Loucy (cell line): ENCODE measurements at regions not wholly inside any gene's neighbourhood (a gene's known extent, or its start where the extent isn't known, plus 50 kb on each side); places are given as distances from the start of the nearest gene placed in this dataset.

Experiments
- H2AFZ ChIP-seq: fragments of 200-600 bp; sonication (generic); 2 replicates; pipeline ENCODE4 v1.6.0; 2016; ENCODE audit warnings: antibody characterized with exemption, mild to moderate bottlenecking, low read length, moderate library complexity
- H3F3A ChIP-seq: fragments of 200-600 bp; 2 replicates; pipeline ENCODE4 v1.6.0; 2016; ENCODE audit warnings: antibody characterized with exemption, low read depth, mild to moderate bottlenecking
- H3K27me3 ChIP-seq: fragments of 200-600 bp; sonication (generic); 2 replicates; pipeline ENCODE4 v1.6.1; 2014; ENCODE audit warnings: low read length, mild to moderate bottlenecking; ENCODE audit not compliant: insufficient read depth, poor library complexity, severe bottlenecking
- H3K36me3 ChIP-seq: fragments of 200-600 bp; sonication (generic); 2 replicates; pipeline ENCODE4 v1.6.1; 2016; ENCODE audit warnings: low read length; ENCODE audit not compliant: insufficient read depth
- H3K4me1 ChIP-seq: fragments of 200-600 bp; sonication (generic); 2 replicates; pipeline ENCODE4 v1.5.1; 2014; ENCODE audit warnings: low read length, mild to moderate bottlenecking; ENCODE audit not compliant: insufficient read depth, poor library complexity, severe bottlenecking
- H3K4me2 ChIP-seq: fragments of 200-600 bp; sonication (generic); 2 replicates; pipeline ENCODE4 v1.6.0; 2014; ENCODE audit warnings: antibody characterized with exemption, low read length, low read depth, mild to moderate bottlenecking; ENCODE audit not compliant: poor library complexity, severe bottlenecking
- H3K4me3 ChIP-seq: fragments of 200-600 bp; sonication (generic); 2 replicates; pipeline ENCODE4 v1.5.1; 2014; ENCODE audit warnings: low read length, mild to moderate bottlenecking, mixed read lengths; ENCODE audit not compliant: poor library complexity, severe bottlenecking
- H3K79me2 ChIP-seq: fragments of 200-600 bp; sonication (generic); 2 replicates; pipeline ENCODE4 v1.6.1; 2014; ENCODE audit warnings: low read length; ENCODE audit not compliant: insufficient read depth
- H3K9ac ChIP-seq: fragments of 200-600 bp; sonication (generic); 2 replicates; pipeline ENCODE4 v1.6.0; 2014; ENCODE audit warnings: mild to moderate bottlenecking, low read depth, low read length, moderate library complexity; ENCODE audit not compliant: poor library complexity, severe bottlenecking
- H3K9me2 ChIP-seq: fragments of 200-600 bp; sonication (generic); replicated peaks from 2 replicates; pipeline ENCODE4 v1.6.1; 2016; ENCODE audit warnings: low read depth, low read length, mixed read lengths
- H3K9me3 ChIP-seq: fragments of 200-600 bp; sonication (generic); 2 replicates; pipeline ENCODE4 v1.6.1; 2014; ENCODE audit warnings: mild to moderate bottlenecking, antibody characterized with exemption, low read length, low read depth; ENCODE audit not compliant: insufficient read depth
- H4K20me1 ChIP-seq: fragments of 200-600 bp; sonication (generic); 2 replicates; pipeline ENCODE4 v1.6.0; 2014; ENCODE audit warnings: antibody characterized with exemption, low read length, mild to moderate bottlenecking; ENCODE audit not compliant: insufficient read depth, poor library complexity, severe bottlenecking
- CTCF ChIP-seq: fragments of 200-600 bp; sonication (generic); conservative IDR thresholded peaks from 2 replicates; pipeline ENCODE4 v1.5.1; 2014; ENCODE audit warnings: mild to moderate bottlenecking, antibody characterized with exemption, low read length
- EZH2phosphoT487 ChIP-seq: fragments of 200-600 bp; IDR thresholded peaks from 2 replicates; pipeline ENCODE4 v1.6.1; 2018; ENCODE audit warnings: antibody characterized with exemption, mild to moderate bottlenecking, moderate library complexity, borderline replicate concordance

GRCh38 chr1:117702654-117703053, 96.8 kb downstream of the TENT5C start:
- Histone ChIP-seq H3K27me3 (no peaks in the 10 kb centered on the region), H3K79me2 (no peaks in the 10 kb centered on the region), H2AFZ (no peak overlapping the region), H3K4me3 (no peak overlapping the region), H4K20me1 (no peaks in the 10 kb centered on the region), H3K4me1 (peaks cover 4% of the 10 kb centered on the region), H3F3A (no peaks in the 10 kb centered on the region), H3K9me3 (no peaks in the 10 kb centered on the region), H3K9ac (no peak overlapping the region), H3K4me2 (no peak overlapping the region), H3K9me2 (no peaks in the 10 kb centered on the region), H3K36me3 (no peaks in the 10 kb centered on the region)
- TF ChIP-seq EZH2phosphoT487 (no peak), CTCF (no peak)

GRCh38 chr1:117707371-117707770, 101.5 kb downstream of the TENT5C start:
- no peak overlapping the region for H3K4me3 ChIP-seq
- H3K9ac ChIP-seq: no peak overlapping the region
- no peaks in the 10 kb centered on the region for H3K27me3 ChIP-seq
- no peak overlapping the region for H2AFZ ChIP-seq
- peaks cover 4% of the 10 kb centered on the region for H3K4me1 ChIP-seq
- TF ChIP-seq CTCF (no peak), EZH2phosphoT487 (no peak)
- H4K20me1 ChIP-seq: no peaks in the 10 kb centered on the region
- H3K36me3 ChIP-seq: no peaks in the 10 kb centered on the region
- H3K9me3 ChIP-seq: no peaks in the 10 kb centered on the region
- H3K4me2 ChIP-seq: no peak overlapping the region
- no peaks in the 10 kb centered on the region for H3K79me2 ChIP-seq
- H3K9me2 ChIP-seq: no peaks in the 10 kb centered on the region
- no peaks in the 10 kb centered on the region for H3F3A ChIP-seq

GRCh38 chr1:117708323-117709248, 102.7 kb downstream of the TENT5C start:
- Histone ChIP-seq H3F3A (no peaks in the 10 kb centered on the region), H3K9me3 (no peaks in the 10 kb centered on the region), H3K36me3 (no peaks in the 10 kb centered on the region), H2AFZ (no peak overlapping the region), H3K9ac (no peak overlapping the region), H3K4me3 (no peak overlapping the region), H3K79me2 (no peaks in the 10 kb centered on the region), H3K27me3 (no peaks in the 10 kb centered on the region), H3K4me1 (no peaks in the 10 kb centered on the region), H3K9me2 (no peaks in the 10 kb centered on the region), H4K20me1 (no peaks in the 10 kb centered on the region), H3K4me2 (no peak overlapping the region)
- TF ChIP-seq CTCF (no peak), EZH2phosphoT487 (no peak)
